Nephron progenitor cell (in vitro differentiated cells): ENCODE measurements at regions not wholly inside any gene's neighbourhood (a gene's known extent, or its start where the extent isn't known, plus 50 kb on each side); places are given as distances from the start of the nearest gene placed in this dataset.
A peak's percentile ranks its signal among the peaks of the same experiment; 100 is the strongest.

Experiments
- DNase-seq: peaks from one replicate; pipeline ENCODE4 v3.0.0; 2021
- H3K27ac Mint-ChIP-seq: 2 replicates; pipeline ENCODE4 v1.8.0; 2021; ENCODE audit warnings: mild to moderate bottlenecking, moderate library complexity, mixed read lengths
- H3K27me3 Mint-ChIP-seq: 2 replicates; pipeline ENCODE4 v1.8.0; 2021; ENCODE audit warnings: mild to moderate bottlenecking, low read depth, mixed read lengths; ENCODE audit not compliant: poor library complexity
- H3K36me3 Mint-ChIP-seq: 2 replicates; pipeline ENCODE4 v1.8.0; 2021; ENCODE audit warnings: low read depth, mixed read lengths
- H3K4me1 Mint-ChIP-seq: 2 replicates; pipeline ENCODE4 v1.8.0; 2021; ENCODE audit warnings: mixed read lengths
- H3K4me3 Mint-ChIP-seq: 2 replicates; pipeline ENCODE4 v1.8.0; 2021; ENCODE audit warnings: mild to moderate bottlenecking, moderate library complexity, mixed read lengths
- H3K9me3 Mint-ChIP-seq: 2 replicates; pipeline ENCODE4 v1.8.0; 2021; ENCODE audit warnings: mild to moderate bottlenecking, moderate library complexity, mixed read lengths
- TF ChIP-seq, protein P1 (sequence below): fragments of 200-600 bp; sonication (generic); IDR thresholded peaks from 2 replicates; pipeline ENCODE4 v1.5.0; 2021; ENCODE audit warnings: antibody characterized with exemption

DNA sequence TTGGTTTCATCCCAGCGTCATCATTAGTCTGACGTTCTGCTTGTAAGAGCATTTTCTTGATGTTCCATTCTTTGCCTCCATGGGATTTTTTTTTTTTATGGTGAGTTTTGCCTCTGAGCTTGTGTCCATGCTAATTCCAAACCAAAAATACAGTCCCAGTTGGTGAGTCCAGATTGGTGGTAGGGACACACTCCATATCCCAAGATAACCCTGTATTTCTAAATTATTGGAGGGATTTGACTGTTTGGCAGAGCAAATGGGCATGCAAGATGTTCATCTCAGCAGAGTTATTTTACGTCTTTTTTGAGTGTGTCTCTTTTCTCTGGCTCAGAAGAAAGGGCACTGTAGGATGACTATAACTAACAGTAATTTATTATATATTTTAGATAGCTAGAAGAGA lies 526.8 kb upstream of the CFAP20DC start:
- Mint-ChIP-seq H3K27ac (no peak overlapping the region), H3K9me3 (peaks cover 2% of the 10 kb centered on the region), H3K4me3 (no peak overlapping the region), H3K36me3 (no peaks in the 10 kb centered on the region), H3K4me1 (peaks cover 5% of the 10 kb centered on the region), H3K27me3 (peaks cover 4% of the 10 kb centered on the region)
- TF ChIP-seq, protein P1, sequence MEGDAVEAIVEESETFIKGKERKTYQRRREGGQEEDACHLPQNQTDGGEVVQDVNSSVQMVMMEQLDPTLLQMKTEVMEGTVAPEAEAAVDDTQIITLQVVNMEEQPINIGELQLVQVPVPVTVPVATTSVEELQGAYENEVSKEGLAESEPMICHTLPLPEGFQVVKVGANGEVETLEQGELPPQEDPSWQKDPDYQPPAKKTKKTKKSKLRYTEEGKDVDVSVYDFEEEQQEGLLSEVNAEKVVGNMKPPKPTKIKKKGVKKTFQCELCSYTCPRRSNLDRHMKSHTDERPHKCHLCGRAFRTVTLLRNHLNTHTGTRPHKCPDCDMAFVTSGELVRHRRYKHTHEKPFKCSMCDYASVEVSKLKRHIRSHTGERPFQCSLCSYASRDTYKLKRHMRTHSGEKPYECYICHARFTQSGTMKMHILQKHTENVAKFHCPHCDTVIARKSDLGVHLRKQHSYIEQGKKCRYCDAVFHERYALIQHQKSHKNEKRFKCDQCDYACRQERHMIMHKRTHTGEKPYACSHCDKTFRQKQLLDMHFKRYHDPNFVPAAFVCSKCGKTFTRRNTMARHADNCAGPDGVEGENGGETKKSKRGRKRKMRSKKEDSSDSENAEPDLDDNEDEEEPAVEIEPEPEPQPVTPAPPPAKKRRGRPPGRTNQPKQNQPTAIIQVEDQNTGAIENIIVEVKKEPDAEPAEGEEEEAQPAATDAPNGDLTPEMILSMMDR, result no peak
- no peak for DNase-seq

DNA sequence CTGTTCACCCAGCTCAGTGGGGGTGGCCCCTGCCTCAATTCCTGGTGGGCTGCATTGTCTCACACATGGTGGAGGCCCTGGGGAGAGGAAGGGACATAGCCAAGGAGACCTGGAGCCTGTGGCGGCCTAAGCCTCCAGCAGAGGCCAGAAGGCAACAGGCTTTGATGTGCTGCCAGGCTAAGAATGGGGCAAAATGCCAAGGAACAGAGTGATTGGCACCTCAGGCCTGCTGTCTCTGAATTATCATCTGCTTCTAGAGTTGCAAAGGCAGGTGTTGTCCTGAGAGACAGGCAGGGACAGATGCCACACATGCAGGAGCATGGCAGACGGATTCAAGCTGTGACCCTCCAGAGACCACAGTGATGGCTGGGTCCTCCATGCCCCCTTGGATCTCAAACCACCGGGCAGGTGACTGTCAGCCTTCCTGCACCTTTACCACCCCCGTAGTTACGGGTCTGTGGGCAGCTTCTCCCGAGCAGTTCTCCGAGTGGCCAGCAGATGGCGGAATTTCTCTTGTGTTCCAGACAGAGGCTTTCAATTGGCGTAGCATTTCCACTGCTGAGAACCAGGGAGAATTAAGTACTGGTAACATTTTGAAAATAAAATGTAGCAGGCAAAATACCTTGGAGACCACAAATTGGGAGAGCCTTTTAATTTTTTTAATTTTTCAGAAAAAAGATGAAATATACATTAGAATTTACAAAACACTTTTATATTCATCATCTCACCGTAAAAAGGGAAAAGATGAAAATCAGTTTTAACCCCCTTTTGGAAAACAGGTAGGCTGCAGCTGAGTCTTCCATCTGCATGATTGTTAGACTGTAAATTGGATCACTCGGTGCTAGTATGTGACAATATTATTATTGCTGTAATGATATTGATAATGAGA lies 525.5 kb upstream of the CFAP20DC start:
- Mint-ChIP-seq H3K4me3 (no peak overlapping the region), H3K27me3 (peaks cover 4% of the 10 kb centered on the region), H3K9me3 (no peaks in the 10 kb centered on the region), H3K4me1 (peaks cover 8% of the 10 kb centered on the region), H3K36me3 (no peaks in the 10 kb centered on the region), H3K27ac (no peak overlapping the region)
- peak; percentile 92 for DNase-seq
- TF ChIP-seq, protein P1, result peak; percentile 97

DNA sequence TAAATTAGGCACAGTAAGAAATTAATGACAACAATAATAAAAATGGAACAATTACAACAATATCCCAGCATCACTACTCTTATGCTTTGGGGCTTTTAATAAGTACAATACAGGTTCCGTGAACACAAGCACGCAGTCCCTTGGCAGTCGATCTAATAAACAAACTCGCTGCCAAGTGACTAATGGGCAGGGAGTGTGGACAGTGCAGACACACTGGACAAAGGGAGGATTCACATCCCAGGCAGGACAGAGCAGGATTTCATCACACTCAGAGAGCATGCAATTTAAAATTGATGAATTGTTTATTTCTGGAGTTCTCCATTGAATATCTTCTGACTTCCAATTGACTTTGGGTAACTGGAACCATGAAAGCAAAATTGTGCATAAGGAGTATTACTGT lies 524.1 kb upstream of the CFAP20DC start:
- no peak overlapping the region for H3K27ac Mint-ChIP-seq
- H3K4me1 Mint-ChIP-seq, result peaks cover 10% of the 10 kb centered on the region
- no peaks in the 10 kb centered on the region for H3K36me3 Mint-ChIP-seq
- H3K9me3 Mint-ChIP-seq, result no peaks in the 10 kb centered on the region
- peaks cover 9% of the 10 kb centered on the region for H3K27me3 Mint-ChIP-seq
- TF ChIP-seq, protein P1, result no peak
- DNase-seq, result no peak
- H3K4me3 Mint-ChIP-seq, result no peak overlapping the region

DNA sequence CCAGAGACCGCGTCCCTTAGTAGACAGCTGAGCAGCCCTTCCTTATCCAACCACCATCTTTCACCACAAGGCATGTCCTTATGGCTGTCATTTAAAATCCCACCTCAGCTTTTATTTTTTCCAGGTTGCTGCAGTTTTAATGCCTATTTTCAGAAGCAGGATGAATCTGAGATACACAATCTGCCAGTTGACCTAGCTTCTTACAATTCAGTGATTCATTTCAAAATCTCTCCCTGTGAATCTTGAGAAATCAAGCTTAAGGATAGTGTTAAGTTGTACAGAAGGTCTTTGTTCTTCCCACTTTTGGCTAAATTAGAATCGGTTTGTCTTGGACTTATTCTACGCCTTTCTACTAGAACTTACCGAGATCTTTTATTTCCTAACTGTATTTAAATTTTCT lies 522.3 kb upstream of the CFAP20DC start:
- Mint-ChIP-seq H3K4me3 (no peak overlapping the region), H3K9me3 (no peaks in the 10 kb centered on the region), H3K27ac (no peak overlapping the region), H3K36me3 (no peaks in the 10 kb centered on the region), H3K4me1 (peaks cover 5% of the 10 kb centered on the region), H3K27me3 (peaks cover 4% of the 10 kb centered on the region)
- TF ChIP-seq, protein P1, result no peak
- no peak for DNase-seq

DNA sequence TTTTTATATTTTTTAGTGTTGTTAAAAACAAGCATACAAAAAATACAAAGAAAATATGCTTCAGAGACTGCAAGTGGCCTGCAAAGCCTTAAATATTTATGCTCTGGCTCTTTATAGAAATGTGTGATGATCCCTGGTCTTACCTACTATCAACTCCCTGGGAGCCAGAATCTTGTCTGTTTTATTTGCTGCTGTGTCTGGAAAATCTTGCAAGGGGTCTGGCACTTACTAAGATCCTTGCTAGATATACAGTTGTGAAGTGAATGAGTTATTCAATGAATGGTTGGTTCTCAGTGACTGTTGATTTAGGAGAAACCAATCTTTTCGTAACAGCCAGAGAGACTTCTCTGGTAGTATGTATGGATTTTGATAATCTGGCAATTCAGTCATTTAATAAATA lies 521.0 kb upstream of the CFAP20DC start:
- H3K4me3 Mint-ChIP-seq, result no peak overlapping the region
- DNase-seq, result no peak
- peak overlapping the region; percentile 10 for H3K27ac Mint-ChIP-seq
- H3K36me3 Mint-ChIP-seq, result no peaks in the 10 kb centered on the region
- H3K4me1 Mint-ChIP-seq, result peaks cover 5% of the 10 kb centered on the region
- H3K27me3 Mint-ChIP-seq, result peaks cover 4% of the 10 kb centered on the region
- TF ChIP-seq, protein P1, result no peak
- H3K9me3 Mint-ChIP-seq, result no peaks in the 10 kb centered on the region

DNA sequence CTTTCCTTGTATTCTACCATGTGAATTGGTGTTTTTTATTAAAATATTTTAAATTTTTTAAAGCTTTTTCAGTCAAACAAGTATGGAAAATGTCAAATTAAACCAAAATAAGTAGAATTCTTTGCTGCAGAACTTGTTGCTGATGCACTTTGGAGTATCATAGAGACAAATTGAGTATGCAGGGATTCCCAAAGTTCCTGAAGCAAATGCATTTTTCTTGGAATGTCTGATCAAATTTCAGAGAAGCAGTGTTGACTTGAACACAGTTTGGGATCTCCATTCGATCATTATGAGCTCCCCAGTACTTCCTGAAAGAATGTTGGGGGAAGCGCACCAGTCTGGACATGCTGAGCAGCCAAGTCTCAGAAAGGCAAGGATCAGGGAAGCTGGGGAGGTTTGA lies 517.8 kb upstream of the CFAP20DC start:
- Mint-ChIP-seq H3K9me3 (no peaks in the 10 kb centered on the region), H3K27ac (no peak overlapping the region), H3K4me1 (peaks cover 5% of the 10 kb centered on the region), H3K36me3 (no peaks in the 10 kb centered on the region), H3K4me3 (no peak overlapping the region), H3K27me3 (peaks cover 8% of the 10 kb centered on the region)
- no peak for DNase-seq
- TF ChIP-seq, protein P1, result no peak
